Hepatocyte (in vitro differentiated cells): ENCODE measurements at regions not wholly inside any gene's neighbourhood (a gene's known extent, or its start where the extent isn't known, plus 50 kb on each side); places are given as distances from the start of the nearest gene placed in this dataset.

ENCODE experiments used
- CTCF ChIP-seq: fragments of 200-600 bp; sonication (generic); IDR thresholded peaks from 2 replicates; pipeline ENCODE4 v1.5.1; 2016; ENCODE audit warnings: antibody characterized with exemption, mild to moderate bottlenecking; ENCODE audit not compliant: poor library complexity
- EZH2 ChIP-seq: fragments of 200-600 bp; sonication (generic); IDR thresholded peaks from 2 replicates; pipeline ENCODE4 v1.6.1; 2016; ENCODE audit warnings: antibody characterized with exemption, mild to moderate bottlenecking, borderline replicate concordance
- EZH2phosphoT487 ChIP-seq: fragments of 200-600 bp; sonication (generic); IDR thresholded peaks from one replicate; pipeline ENCODE4 v1.6.1; 2018; ENCODE audit warnings: antibody characterized with exemption, mild to moderate bottlenecking, low read depth, moderate library complexity; ENCODE audit not compliant: unreplicated experiment, severe bottlenecking

- TF ChIP-seq CTCF = no peak
- no peak for TF ChIP-seq EZH2
- TF ChIP-seq EZH2phosphoT487 = no peak
Observed at GRCh38 chr3:5298453-5298852, 110.9 kb downstream of the EDEM1 start.
